GM21717 (cell line): ENCODE measurements at regions not wholly inside any gene's neighbourhood (a gene's known extent, or its start where the extent isn't known, plus 50 kb on each side); places are given as distances from the start of the nearest gene placed in this dataset.
"Not testable (repeated sequence)": the region's sequence is repeated elsewhere in the genome, so short reads cannot be mapped to it uniquely, and the experiment has no call there.

Experiments
- ATAC-seq: cut with Tn5 transposase; IDR thresholded peaks from one replicate; pipeline ENCODE4 v1.9.1; 2021; ENCODE audit warnings: mild to moderate bottlenecking, moderate library complexity; ENCODE audit not compliant: unreplicated experiment

DNA sequence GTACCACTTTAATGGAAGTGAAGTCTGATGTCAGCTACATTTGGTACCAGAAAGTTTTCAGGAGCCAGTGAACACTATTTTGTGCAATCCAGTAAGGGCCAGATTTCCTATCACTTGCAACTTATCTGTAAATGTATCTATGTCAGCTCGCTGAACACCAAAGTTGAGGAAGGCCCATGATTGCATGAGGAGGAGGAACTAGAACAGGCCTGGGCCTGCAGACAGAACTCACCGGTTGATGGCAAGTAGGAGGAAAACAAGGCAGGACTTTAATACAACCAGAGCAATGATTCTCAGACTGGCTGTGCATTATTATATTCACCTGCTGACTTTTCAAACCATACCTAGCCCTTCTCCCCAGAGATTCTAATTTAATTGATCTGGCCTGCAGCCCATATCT lies 540.2 kb downstream of the CETN3 start:
- ATAC-seq: no peak

DNA sequence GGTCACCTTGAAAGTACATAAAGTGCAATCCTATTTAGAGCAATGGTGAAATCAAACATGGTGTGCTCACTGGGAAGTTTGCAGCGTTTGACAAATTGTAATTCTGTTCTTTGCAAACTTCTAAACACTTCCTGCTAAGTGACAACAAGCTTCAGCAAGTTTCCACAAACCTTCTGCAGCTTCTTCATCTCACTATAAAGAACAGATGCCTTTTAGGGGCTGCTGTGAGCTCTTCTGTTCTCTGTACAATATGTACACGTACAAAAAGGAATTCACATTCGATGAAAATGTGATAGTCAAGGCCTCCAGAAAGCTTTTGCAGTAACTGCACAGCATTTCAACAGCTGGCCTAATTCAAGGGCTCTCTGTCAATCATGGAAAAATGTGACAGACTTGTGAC lies 543.1 kb downstream of the CETN3 start:
- no peak for ATAC-seq

DNA sequence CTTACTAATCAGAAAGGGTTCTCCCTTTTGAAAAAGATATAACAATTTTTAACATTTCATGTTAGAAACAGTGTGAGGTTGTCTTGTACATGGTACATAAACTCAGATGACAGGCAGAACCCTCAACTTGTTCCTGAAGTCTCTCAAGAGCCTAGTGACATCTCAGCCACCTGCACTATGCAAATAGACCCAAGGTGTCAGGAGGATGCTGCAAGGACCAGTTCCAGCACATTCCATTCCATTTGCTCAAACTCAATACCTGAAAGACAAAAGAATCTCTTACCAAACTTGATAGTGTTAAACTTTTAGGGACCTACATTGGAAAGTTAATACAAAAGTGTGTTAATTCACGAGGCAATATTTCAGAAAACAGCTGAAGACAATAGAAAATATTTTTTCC lies 544.6 kb downstream of the CETN3 start:
- no peak for ATAC-seq

GRCh38 chr5:89857790-89858189 lies 551.8 kb downstream of the CETN3 start:
- ATAC-seq: no peak

DNA sequence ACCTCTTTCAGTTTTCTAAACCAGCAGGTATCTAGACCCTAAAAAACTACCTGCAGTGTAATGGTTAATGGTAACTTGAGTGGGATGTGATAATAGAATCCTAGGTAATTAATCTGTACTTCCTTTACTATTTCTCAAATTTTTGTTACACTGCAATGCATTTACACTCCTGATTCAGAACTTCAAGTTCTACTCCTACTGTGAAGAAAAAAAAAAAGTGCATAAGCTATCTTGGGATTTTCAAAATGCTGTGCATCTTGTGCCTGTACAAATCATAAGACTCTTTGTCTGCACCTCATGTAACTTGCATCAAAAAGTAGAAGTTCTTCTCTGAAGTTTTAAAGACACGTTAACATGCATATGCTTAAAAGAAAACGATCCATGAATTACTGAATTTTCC lies 554.1 kb downstream of the CETN3 start:
- ATAC-seq: no peak

DNA sequence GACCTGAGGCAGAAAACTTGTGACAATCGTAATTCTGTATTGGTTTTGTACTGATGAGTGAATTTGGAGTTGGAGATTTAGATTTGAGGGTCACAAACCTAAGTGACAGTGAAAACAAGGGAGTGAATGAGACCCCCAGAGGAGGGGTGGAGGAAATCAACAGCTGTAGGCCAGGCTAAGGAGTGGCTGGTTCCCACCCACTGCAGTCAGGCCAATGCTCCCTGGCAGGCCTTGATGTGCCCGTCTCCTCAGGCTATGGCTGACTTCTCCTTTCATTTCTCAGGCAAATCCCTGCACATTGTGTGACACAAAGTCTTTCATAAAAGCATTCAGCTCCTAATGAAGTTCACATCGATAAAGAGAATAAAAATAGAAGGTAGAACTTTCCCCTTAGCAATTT lies 557.6 kb downstream of the CETN3 start:
- no peak for ATAC-seq

DNA sequence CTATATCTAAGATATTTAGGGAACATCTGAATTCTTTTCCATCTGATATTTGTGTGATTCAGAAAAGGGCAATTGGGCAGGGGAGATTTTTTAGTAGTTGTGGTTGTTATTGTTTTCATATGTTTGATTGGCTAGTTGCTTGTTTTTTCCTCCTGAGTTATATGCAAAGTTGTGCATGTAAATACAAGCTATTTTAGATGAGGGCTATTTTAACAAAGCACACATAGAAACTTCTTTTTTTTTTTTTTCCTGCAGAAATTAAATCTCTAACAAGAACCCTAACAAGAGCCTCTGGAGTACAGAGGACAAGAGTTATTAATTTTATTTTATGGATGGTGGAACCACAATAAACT lies 559.1 kb downstream of the CETN3 start:
- no peak for ATAC-seq

DNA sequence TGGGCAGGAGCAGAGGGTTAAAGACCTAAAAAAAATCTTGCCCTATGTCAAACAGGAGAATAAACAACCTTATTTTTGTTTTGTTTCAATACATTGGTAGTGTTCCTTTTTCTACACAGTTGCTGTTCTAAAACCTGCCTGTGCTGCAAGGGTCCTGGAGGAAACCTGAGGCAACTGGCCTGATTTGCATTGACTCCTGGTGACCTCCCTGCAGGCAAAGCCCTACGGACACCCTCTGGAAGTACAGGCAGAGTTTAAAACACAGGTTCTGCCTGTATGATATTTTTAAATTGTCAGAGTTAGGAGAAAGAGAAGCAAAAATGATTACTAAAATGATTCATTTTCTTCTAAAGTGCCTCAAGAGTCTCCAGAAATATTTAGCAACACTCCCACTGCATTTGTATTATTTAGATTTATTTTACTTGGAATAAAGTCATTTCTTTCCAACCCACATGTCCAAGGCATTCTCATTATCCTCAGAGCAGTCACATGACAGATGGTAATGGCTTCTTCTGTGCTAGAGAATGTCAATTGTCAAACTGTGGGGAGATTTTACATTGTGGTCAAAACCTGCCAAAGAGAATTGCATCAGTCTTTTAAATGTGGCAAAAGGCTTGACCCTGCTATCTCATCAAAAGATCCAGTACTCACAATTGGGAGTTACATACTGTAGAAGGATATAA lies 559.6 kb downstream of the CETN3 start:
- ATAC-seq: no peak

DNA sequence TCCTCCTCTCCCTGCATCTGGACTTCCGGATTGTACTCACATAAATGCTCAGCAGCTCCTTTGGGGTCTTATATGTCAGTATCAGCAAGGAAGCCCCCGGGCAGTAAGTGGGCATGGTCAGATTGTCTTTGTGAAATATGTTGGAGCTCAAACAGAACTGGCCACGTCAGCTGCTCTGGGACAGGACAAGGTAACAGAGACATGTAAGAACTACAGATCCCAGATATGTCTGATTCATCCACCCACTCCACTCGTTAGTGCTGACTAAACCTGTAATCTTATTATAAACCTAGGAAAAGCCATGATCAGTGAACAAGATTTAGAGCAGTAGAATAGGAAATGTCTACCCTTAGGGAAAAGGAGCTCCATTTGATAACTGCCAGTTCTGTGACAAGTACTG lies 561.8 kb downstream of the CETN3 start:
- ATAC-seq: no peak

- no peak for ATAC-seq
These were observed 565.0 kb downstream of the CETN3 start for GRCh38 chr5:89844548-89844947.

DNA sequence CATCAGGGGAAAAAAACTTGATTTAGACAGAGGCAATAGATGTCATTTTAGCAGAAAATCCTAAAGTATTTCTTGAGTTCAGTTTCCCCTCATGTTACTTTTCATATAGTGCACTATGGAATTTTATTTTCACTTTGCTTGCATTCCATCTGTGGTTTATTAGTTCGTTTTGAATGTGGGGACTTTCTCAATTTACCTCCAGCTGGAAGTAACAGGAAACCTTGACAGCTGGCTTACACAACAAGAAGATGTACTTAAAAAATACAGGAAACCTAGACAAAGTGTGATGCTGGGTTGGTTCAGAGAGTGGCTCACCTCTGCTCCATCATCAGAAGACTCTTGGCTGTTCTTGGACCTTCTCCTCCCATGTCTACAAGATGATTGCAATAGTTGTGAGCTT lies 567.0 kb downstream of the CETN3 start:
- ATAC-seq: no peak

GRCh38 chr5:89840906-89841305 lies 568.6 kb downstream of the CETN3 start:
- no peak for ATAC-seq

- no peak for ATAC-seq
These were observed 578.9 kb downstream of the CETN3 start for GRCh38 chr5:89830691-89831090.

DNA sequence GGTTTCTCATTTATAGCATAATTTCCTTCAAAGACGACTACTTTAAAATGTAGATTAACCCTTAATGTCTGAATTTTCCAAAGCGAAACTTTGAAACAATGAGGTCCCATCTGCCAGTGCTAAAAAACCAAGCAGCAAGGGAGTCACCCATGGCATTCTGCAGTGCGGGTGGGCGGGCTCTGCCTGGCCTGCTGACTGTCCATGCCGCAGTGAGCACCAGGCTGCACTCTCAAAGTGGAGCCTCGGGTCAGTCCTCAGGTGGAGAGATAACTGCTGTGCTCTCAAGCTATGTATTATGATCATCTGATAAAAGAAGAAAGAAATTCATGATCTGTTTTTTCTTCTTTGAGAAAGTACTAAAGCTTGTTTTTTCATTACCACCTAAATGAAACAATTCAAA lies 581.6 kb downstream of the CETN3 start:
- no peak for ATAC-seq

DNA sequence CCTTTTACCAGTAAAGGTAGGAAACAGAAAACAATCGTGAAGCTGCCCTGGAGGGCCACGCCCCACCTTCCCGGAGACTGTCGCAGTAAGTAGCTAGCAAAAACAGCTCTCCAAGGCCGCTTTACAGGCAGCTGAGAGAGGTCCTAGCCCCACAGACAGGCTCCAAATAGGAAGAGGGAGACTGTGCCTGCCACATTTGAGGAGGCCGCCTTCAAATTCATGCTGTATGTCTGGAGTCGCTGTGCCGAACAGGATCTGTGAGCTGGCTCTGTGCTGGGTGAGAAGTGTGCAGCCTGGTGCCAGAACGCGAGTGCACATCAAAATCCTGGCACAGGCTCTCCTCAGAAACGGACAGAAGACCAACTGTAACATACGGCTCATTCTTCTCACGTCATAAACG lies 582.2 kb downstream of the CETN3 start:
- ATAC-seq: no peak

- no peak for ATAC-seq
These were observed 582.6 kb downstream of the CETN3 start for GRCh38 chr5:89826938-89827337.

- no peak for ATAC-seq
These were observed 586.5 kb downstream of the CETN3 start for GRCh38 chr5:89823046-89823445.

DNA sequence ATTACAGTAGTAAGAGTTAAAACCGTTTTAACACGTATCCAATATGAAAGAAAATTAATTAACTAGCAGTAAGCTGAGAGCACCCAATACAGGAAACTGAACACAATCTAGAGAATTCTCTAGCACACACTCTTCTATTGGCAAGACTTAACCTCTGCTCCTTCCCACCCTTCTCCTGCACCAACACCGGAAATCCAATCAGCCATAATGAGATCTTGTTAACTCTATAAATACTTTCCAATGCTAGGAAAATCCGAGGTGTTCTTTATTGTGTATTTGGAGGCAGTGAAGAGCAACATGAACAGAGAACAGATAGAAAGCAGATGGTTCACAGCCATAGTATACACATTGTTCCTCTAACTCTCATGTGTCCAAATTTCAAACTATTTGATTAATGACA lies 591.7 kb downstream of the CETN3 start:
- ATAC-seq: no peak

DNA sequence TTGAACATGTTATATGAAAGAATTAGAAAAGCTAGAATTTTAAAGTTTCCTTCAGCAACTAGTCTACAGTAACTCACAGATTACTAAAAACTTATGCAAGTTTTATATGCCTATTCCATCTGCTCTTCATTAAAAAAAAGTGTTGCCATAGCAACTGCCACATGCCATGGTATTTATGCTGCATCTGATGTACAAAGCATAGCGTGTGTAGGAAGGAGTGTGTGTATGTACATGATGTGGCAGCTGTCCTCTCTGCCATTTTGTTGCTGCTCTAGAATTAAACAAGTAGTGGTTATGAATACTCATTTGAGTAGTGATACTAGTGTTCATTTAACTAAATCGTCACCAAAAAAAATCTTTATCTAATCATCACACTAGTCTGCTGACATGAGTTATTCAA lies 593.5 kb downstream of the CETN3 start:
- no peak for ATAC-seq

GRCh38 chr5:89800735-89801134 lies 608.8 kb downstream of the CETN3 start:
- ATAC-seq: not testable (repeated sequence)

DNA sequence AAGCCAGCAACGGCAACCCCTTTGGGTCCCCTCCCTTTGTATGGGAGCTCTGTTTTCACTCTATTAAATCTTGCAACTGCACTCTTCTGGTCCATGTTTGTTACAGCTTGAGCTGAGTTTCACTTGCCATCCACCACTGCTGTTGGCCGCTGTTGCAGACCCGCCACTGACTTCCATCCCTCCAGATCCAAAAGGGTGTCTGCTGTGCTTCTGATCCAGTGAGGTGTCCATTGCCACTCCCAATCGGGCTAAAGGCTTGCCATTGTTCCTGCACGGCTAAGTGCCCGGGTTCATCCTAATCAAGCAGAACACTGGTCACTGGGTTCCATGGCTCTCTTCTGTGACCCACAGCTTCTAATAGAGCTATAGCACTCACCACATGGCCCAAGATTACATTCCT lies 615.1 kb downstream of the CETN3 start:
- not testable (repeated sequence) for ATAC-seq

GRCh38 chr5:89779734-89780133 lies 629.8 kb downstream of the CETN3 start:
- not testable (repeated sequence) for ATAC-seq

DNA sequence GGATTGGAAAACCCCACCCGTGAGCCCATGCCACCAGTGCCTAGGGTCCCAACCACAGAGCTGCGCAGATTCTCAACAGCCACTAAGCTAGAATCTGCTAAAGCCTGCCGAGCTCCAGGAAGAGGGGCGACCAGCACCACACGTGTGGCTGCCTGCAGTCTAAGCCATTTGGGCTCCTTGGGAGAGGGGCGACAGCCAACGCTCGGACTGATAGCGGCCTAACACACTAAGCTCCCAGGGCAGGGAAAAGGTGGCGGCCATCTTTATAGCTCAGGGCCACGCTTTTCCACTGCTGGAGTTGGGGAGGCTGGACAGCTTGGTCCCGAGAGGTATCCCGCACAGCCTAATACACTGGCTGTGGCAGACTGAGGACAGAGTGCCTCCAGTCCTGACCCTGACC lies 631.8 kb downstream of the CETN3 start:
- ATAC-seq: no peak

GRCh38 chr5:89769975-89770374 lies 639.6 kb downstream of the CETN3 start:
- ATAC-seq: no peak
